PC-9 (cell line): ENCODE measurements at regions not wholly inside any gene's neighbourhood (a gene's known extent, or its start where the extent isn't known, plus 50 kb on each side); places are given as distances from the start of the nearest gene placed in this dataset.

Experiments
- BruUV-seq: library from RNA; stranded (reverse); fragments of 400-500 nt; replicated peaks from 2 replicates; lab custom pipeline; 2021; lab: Mats Ljungman, UMichigan
- CTCF ChIA-PET: fragments of 300-600 bp; sonication (Branson Sonifier 250); formaldehyde crosslinking; loops from one replicate; lab custom pipeline; 2022; ENCODE audit warnings: antibody characterized with exemption; lab: Charles Lee
- POLR2A ChIA-PET: fragments of 300-600 bp; sonication (Branson Sonifier 250); formaldehyde crosslinking; loops from one replicate; lab custom pipeline; 2022; ENCODE audit warnings: antibody characterized with exemption; ENCODE audit not compliant: unreplicated experiment; lab: Charles Lee
- DNase-seq, 2 experiments: peaks; one replicate each; pipeline versions ENCODE4 v3.0.0 to v3.0.0-alpha.2; 2015 to 2022; ENCODE audit warnings: mixed read lengths in 1 of 2
- H2AFZ ChIP-seq: fragments of 200-600 bp; sonication (generic); 2 replicates; pipeline ENCODE4 v1.8.1; 2017; ENCODE audit warnings: antibody characterized with exemption
- H3F3A ChIP-seq: fragments of 200-600 bp; sonication (generic); 2 replicates; pipeline ENCODE4 v1.8.1; 2017; ENCODE audit warnings: antibody characterized with exemption, mild to moderate bottlenecking, low read depth; ENCODE audit not compliant: insufficient read depth
- H3K27ac ChIP-seq: fragments of 200-600 bp; sonication (generic); 2 replicates; pipeline ENCODE4 v1.6.1; 2016; ENCODE audit warnings: mixed run types
- H3K27me3 ChIP-seq: fragments of 200-600 bp; sonication (generic); 2 replicates; pipeline ENCODE4 v1.6.1; 2016; ENCODE audit warnings: low read depth, mixed run types; ENCODE audit not compliant: insufficient read depth
- H3K36me3 ChIP-seq: fragments of 200-600 bp; sonication (generic); 2 replicates; pipeline ENCODE4 v1.6.1; 2016; ENCODE audit warnings: low read depth, mixed run types
- H3K4me1 ChIP-seq: fragments of 200-600 bp; sonication (generic); replicated peaks from 2 replicates; pipeline ENCODE4 v1.6.1; 2016; ENCODE audit warnings: mixed run types; ENCODE audit not compliant: insufficient read depth
- H3K4me2 ChIP-seq: fragments of 200-600 bp; sonication (generic); 2 replicates; pipeline ENCODE4 v1.6.1; 2017; ENCODE audit warnings: mixed run types
- H3K4me3 ChIP-seq: fragments of 200-600 bp; sonication (generic); 2 replicates; pipeline ENCODE4 v1.6.1; 2016; ENCODE audit warnings: mixed run types
- H3K79me2 ChIP-seq: fragments of 200-600 bp; sonication (generic); 2 replicates; pipeline ENCODE4 v1.6.1; 2017; ENCODE audit warnings: low read depth, mixed run types
- H3K9me2 ChIP-seq: fragments of 200-600 bp; sonication (generic); 2 replicates; pipeline ENCODE4 v1.8.1; 2017; ENCODE audit warnings: mild to moderate bottlenecking; ENCODE audit not compliant: insufficient read depth
- H3K9me3 ChIP-seq: fragments of 200-600 bp; sonication (generic); 2 replicates; pipeline ENCODE4 v1.8.1; 2016; ENCODE audit warnings: low read depth; ENCODE audit not compliant: insufficient read depth
- H4K20me1 ChIP-seq: fragments of 200-600 bp; sonication (generic); 2 replicates; pipeline ENCODE4 v1.8.1; 2017; ENCODE audit not compliant: insufficient read depth
- EZH2 ChIP-seq: fragments of 200-600 bp; sonication (generic); IDR thresholded peaks from 2 replicates; pipeline ENCODE4 v1.8.0; 2017; ENCODE audit warnings: antibody characterized with exemption, low read depth
- intact Hi-C: fragments of 100-400 bp; cut with micrococcal nuclease; formaldehyde crosslinking; loops from one replicate; pipeline ENCODE4 v1.10.0; 2022; ENCODE audit not compliant: unreplicated experiment
- TF ChIP-seq, protein P1 (sequence below): fragments of 200-600 bp; sonication (generic); conservative IDR thresholded peaks from 2 replicates; pipeline ENCODE4 v1.6.1; 2017; ENCODE audit warnings: mixed run types, antibody characterized with exemption, mild to moderate bottlenecking, moderate library complexity

GRCh38 chr6:16058929-16059345 lies 69.9 kb upstream of the MYLIP start:
- ChIA-PET POLR2A (no interaction called here), CTCF (no interaction called here)
- no peak overlapping the region for H2AFZ ChIP-seq
- H3K9me2 ChIP-seq: no peaks in the 10 kb centered on the region
- H3K36me3 ChIP-seq: no peaks in the 10 kb centered on the region
- no peaks in the 10 kb centered on the region for H3K4me1 ChIP-seq
- peaks cover 85% of the 10 kb centered on the region for H3K27me3 ChIP-seq
- H4K20me1 ChIP-seq: no peaks in the 10 kb centered on the region
- no peaks in the 10 kb centered on the region for H3K79me2 ChIP-seq
- no peak for DNase-seq
- no peak overlapping the region for H3K4me2 ChIP-seq
- no peak overlapping the region for H3K27ac ChIP-seq
- no peaks in the 10 kb centered on the region for H3F3A ChIP-seq
- H3K4me3 ChIP-seq: no peak overlapping the region
- no peaks in the 10 kb centered on the region for H3K9me3 ChIP-seq
- BruUV-seq: no TSS peak
- intact Hi-C loops: no loop called here
- TF ChIP-seq, protein P1, sequence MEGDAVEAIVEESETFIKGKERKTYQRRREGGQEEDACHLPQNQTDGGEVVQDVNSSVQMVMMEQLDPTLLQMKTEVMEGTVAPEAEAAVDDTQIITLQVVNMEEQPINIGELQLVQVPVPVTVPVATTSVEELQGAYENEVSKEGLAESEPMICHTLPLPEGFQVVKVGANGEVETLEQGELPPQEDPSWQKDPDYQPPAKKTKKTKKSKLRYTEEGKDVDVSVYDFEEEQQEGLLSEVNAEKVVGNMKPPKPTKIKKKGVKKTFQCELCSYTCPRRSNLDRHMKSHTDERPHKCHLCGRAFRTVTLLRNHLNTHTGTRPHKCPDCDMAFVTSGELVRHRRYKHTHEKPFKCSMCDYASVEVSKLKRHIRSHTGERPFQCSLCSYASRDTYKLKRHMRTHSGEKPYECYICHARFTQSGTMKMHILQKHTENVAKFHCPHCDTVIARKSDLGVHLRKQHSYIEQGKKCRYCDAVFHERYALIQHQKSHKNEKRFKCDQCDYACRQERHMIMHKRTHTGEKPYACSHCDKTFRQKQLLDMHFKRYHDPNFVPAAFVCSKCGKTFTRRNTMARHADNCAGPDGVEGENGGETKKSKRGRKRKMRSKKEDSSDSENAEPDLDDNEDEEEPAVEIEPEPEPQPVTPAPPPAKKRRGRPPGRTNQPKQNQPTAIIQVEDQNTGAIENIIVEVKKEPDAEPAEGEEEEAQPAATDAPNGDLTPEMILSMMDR: no peak
- no peak for TF ChIP-seq EZH2

- H3K4me3 ChIP-seq: no peak overlapping the region
- intact Hi-C loops: no loop called here
- BruUV-seq: no TSS peak
- no peaks in the 10 kb centered on the region for H3K9me2 ChIP-seq
- no peaks in the 10 kb centered on the region for H4K20me1 ChIP-seq
- no peaks in the 10 kb centered on the region for H3K9me3 ChIP-seq
- no peaks in the 10 kb centered on the region for H3K36me3 ChIP-seq
- ChIA-PET POLR2A (no interaction called here), CTCF (no interaction called here)
- H3K4me2 ChIP-seq: no peak overlapping the region
- no peaks in the 10 kb centered on the region for H3K79me2 ChIP-seq
- peaks cover 87% of the 10 kb centered on the region for H3K27me3 ChIP-seq
- H2AFZ ChIP-seq: no peak overlapping the region
- H3K27ac ChIP-seq: no peak overlapping the region
- TF ChIP-seq, protein P1: no peak
- TF ChIP-seq EZH2: no peak
- H3F3A ChIP-seq: no peaks in the 10 kb centered on the region
- H3K4me1 ChIP-seq: no peaks in the 10 kb centered on the region
- no peak for DNase-seq
Observed at GRCh38 chr6:16058201-16058928, 70.5 kb upstream of the MYLIP start.

- Histone ChIP-seq H3K9me3 (no peaks in the 10 kb centered on the region), H3K79me2 (no peaks in the 10 kb centered on the region), H2AFZ (no peak overlapping the region), H3K9me2 (no peaks in the 10 kb centered on the region), H3K27me3 (peaks cover 84% of the 10 kb centered on the region), H4K20me1 (no peaks in the 10 kb centered on the region), H3K36me3 (no peaks in the 10 kb centered on the region), H3F3A (no peaks in the 10 kb centered on the region), H3K27ac (no peak overlapping the region), H3K4me2 (no peak overlapping the region), H3K4me1 (no peaks in the 10 kb centered on the region), H3K4me3 (no peak overlapping the region)
- BruUV-seq: no TSS peak
- TF ChIP-seq, protein P1: no peak
- TF ChIP-seq EZH2: no peak
- intact Hi-C loops: no loop called here
- POLR2A ChIA-PET: no interaction called here
- CTCF ChIA-PET: no interaction called here
- DNase-seq: no peak
Observed at GRCh38 chr6:16057446-16057845, 71.4 kb upstream of the MYLIP start.
